ENCODE measurements at regions not wholly inside any gene's neighbourhood (a gene's known extent, or its start where the extent isn't known, plus 50 kb on each side); places are given as distances from the start of the nearest gene placed in this dataset.

DNA sequence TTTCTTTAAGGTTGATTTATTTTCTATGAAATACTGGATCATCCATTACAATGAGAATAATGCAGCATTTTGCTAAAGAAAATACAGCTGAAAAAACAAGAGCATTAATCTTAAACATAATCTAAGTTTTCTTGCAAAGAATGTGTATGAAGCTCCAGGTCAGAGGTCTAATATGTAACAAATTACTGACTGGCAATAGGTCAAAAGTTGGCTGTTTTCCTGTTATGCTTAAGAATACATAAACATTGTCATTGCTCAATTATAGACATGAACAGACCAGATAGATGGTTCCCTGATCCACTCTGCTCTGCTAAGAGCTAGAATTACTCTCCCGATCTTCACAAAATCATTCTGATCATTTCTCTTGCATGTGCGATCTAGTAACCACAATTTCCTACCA lies 718.6 kb downstream of the PDHA2 start:
- Histone ChIP-seq H3K9me1 (ENCODE audit: control insufficient read depth, extremely low read depth, insufficient read depth, low read length) (no peaks in the 10 kb centered on the region), H3K9ac (ENCODE audit: control insufficient read depth, extremely low read depth, insufficient read depth, low read length) (no peak overlapping the region), H2AFZ (ENCODE audit: control insufficient read depth, low read length) (no peak overlapping the region), H3K4me3 (ENCODE audit: control insufficient read depth in 2 of 3, extremely low read depth in 1 of 3, insufficient read depth in 2 of 3, low read depth in 1 of 3, low read length in 3 of 3) (no peak overlapping the region), H3K27ac (ENCODE audit: control insufficient read depth, insufficient read depth, low read length) (no peak overlapping the region), H3K79me2 (ENCODE audit: control insufficient read depth, insufficient read depth, low read length) (no peaks in the 10 kb centered on the region), H3K9me3 (ENCODE audit: control insufficient read depth, low read depth, low read length) (no peaks in the 10 kb centered on the region), H4K20me1 (ENCODE audit: control insufficient read depth, extremely low read depth, insufficient read depth, low read length) (no peaks in the 10 kb centered on the region), H3K36me3 (ENCODE audit: control insufficient read depth in 2 of 2, extremely low read depth in 1 of 2, insufficient read depth in 2 of 2, low read length in 2 of 2) (no peaks in the 10 kb centered on the region), H3K27me3 (ENCODE audit: control insufficient read depth, extremely low read depth, insufficient read depth, low read length) (no peaks in the 10 kb centered on the region), H3K4me1 (ENCODE audit: control insufficient read depth, extremely low read depth, insufficient read depth, low read length) (no peaks in the 10 kb centered on the region), H3K4me2 (ENCODE audit: control insufficient read depth, extremely low read depth, insufficient read depth, low read depth, low read length) (no peak overlapping the region)
- dilution Hi-C loops (cut with MboI; ENCODE audit: extremely low pct_ligation_motif_present, low sequenced_read_pairs): no loop called here
- TF ChIP-seq EZH2 (IDR thresholded peaks at IDR 0.05; ENCODE audit: low read length): no peak
- TF ChIP-seq, protein P1, sequence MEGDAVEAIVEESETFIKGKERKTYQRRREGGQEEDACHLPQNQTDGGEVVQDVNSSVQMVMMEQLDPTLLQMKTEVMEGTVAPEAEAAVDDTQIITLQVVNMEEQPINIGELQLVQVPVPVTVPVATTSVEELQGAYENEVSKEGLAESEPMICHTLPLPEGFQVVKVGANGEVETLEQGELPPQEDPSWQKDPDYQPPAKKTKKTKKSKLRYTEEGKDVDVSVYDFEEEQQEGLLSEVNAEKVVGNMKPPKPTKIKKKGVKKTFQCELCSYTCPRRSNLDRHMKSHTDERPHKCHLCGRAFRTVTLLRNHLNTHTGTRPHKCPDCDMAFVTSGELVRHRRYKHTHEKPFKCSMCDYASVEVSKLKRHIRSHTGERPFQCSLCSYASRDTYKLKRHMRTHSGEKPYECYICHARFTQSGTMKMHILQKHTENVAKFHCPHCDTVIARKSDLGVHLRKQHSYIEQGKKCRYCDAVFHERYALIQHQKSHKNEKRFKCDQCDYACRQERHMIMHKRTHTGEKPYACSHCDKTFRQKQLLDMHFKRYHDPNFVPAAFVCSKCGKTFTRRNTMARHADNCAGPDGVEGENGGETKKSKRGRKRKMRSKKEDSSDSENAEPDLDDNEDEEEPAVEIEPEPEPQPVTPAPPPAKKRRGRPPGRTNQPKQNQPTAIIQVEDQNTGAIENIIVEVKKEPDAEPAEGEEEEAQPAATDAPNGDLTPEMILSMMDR (optimal IDR thresholded peaks at IDR 0.05 in 1 of 3, IDR thresholded peaks at IDR 0.05 in 1 of 3, conservative IDR thresholded peaks at IDR 0.05 in 1 of 3; ENCODE audit: extremely low read depth in 1 of 3, insufficient read depth in 2 of 3, low read length in 3 of 3): no peak
- no peak for FAIRE-seq
- no peak for DNase-seq (ENCODE audit: low read depth, low spot score)

DNA sequence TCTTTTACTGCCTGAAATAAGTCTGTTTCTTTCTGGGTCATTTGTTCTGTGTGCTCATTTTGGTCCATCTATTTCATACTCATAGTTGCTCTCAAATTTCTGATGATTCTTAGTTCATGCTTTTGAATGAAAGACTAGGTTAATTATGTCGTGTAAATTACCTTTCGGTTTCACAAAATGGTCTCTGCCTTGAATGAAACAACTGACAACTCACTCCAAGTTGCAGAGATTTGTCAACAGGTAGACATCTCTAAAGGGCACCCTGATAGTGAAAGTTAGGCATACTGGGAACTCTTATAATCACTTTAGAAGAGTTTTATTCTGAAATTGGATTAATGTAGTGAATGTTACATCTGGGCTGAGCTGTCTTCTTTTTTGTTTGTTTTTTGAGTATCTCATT lies 726.9 kb downstream of the PDHA2 start:
- DNase-seq (ENCODE audit: low read depth, low spot score) (no peak), FAIRE-seq (no peak)
- Histone ChIP-seq H3K79me2 (ENCODE audit: control insufficient read depth, insufficient read depth, low read length) (no peaks in the 10 kb centered on the region), H3K27ac (ENCODE audit: control insufficient read depth, insufficient read depth, low read length) (no peak overlapping the region), H3K27me3 (ENCODE audit: control insufficient read depth, extremely low read depth, insufficient read depth, low read length) (no peaks in the 10 kb centered on the region), H3K36me3 (ENCODE audit: control insufficient read depth in 2 of 2, extremely low read depth in 1 of 2, insufficient read depth in 2 of 2, low read length in 2 of 2) (no peaks in the 10 kb centered on the region), H3K4me1 (ENCODE audit: control insufficient read depth, extremely low read depth, insufficient read depth, low read length) (no peaks in the 10 kb centered on the region), H3K4me2 (ENCODE audit: control insufficient read depth, extremely low read depth, insufficient read depth, low read depth, low read length) (no peak overlapping the region), H3K4me3 (ENCODE audit: control insufficient read depth in 2 of 3, extremely low read depth in 1 of 3, insufficient read depth in 2 of 3, low read depth in 1 of 3, low read length in 3 of 3) (no peak overlapping the region), H3K9ac (ENCODE audit: control insufficient read depth, extremely low read depth, insufficient read depth, low read length) (no peak overlapping the region), H4K20me1 (ENCODE audit: control insufficient read depth, extremely low read depth, insufficient read depth, low read length) (no peaks in the 10 kb centered on the region), H2AFZ (ENCODE audit: control insufficient read depth, low read length) (no peak overlapping the region), H3K9me3 (ENCODE audit: control insufficient read depth, low read depth, low read length) (no peaks in the 10 kb centered on the region), H3K9me1 (ENCODE audit: control insufficient read depth, extremely low read depth, insufficient read depth, low read length) (no peaks in the 10 kb centered on the region)
- no peak for TF ChIP-seq EZH2 (IDR thresholded peaks at IDR 0.05; ENCODE audit: low read length)
- TF ChIP-seq, protein P1 (optimal IDR thresholded peaks at IDR 0.05 in 1 of 3, IDR thresholded peaks at IDR 0.05 in 1 of 3, conservative IDR thresholded peaks at IDR 0.05 in 1 of 3; ENCODE audit: extremely low read depth in 1 of 3, insufficient read depth in 2 of 3, low read length in 3 of 3): no peak
- dilution Hi-C loops (cut with MboI; ENCODE audit: extremely low pct_ligation_motif_present, low sequenced_read_pairs): no loop called here

Measured in keratinocyte (primary cell).